ENCODE measurements at regions not wholly inside any gene's neighbourhood (a gene's known extent, or its start where the extent isn't known, plus 50 kb on each side); places are given as distances from the start of the nearest gene placed in this dataset.
A peak's percentile ranks its signal among the peaks of the same experiment; 100 is the strongest.

GRCh38 chr1:219099307-219099706 is 74.4 kb upstream of the LYPLAL1 start:
- peak; percentile 68 for ATAC-seq
- no peak overlapping the region for H3K4me2 ChIP-seq (ENCODE audit: control insufficient read depth, insufficient read depth)
- no peak overlapping the region for H3K27ac ChIP-seq (ENCODE audit: control insufficient read depth, insufficient read depth)
- in situ Hi-C loops (cut with MboI) (no loop called here), intact Hi-C loops (cut with micrococcal nuclease; ENCODE audit: unreplicated experiment) (no loop called here)
- DNase-seq (ENCODE audit: low read depth, low spot score), result no peak
- H3K4me3 ChIP-seq, result no peak overlapping the region
- no peak for FAIRE-seq
- TF ChIP-seq SIX5 (IDR thresholded peaks at IDR 0.05; ENCODE audit: low read depth, low read length, severe bottlenecking) (no peak), MYC (IDR thresholded peaks at IDR 0.05; ENCODE audit: insufficient read depth, insufficient read length, insufficient replicate concordance, low read length, severe bottlenecking) (no peak), SMC3 (IDR thresholded peaks at IDR 0.05; ENCODE audit: borderline replicate concordance, low read length) (no peak), MLLT1 (IDR thresholded peaks at IDR 0.05) (no peak), NKRF (conservative IDR thresholded peaks at IDR 0.05) (no peak), YBX1 (IDR thresholded peaks at IDR 0.05) (no peak), MXI1 (IDR thresholded peaks at IDR 0.05; ENCODE audit: low read depth, low read length) (no peak), E4F1 (IDR thresholded peaks at IDR 0.05; ENCODE audit: borderline replicate concordance, partially characterized antibody) (no peak), CREB1 (IDR thresholded peaks at IDR 0.05; ENCODE audit: low read depth) (no peak), USF2 (IDR thresholded peaks at IDR 0.05; ENCODE audit: borderline replicate concordance, low read depth, low read length) (no peak), SUZ12 (IDR thresholded peaks at IDR 0.05; ENCODE audit: unreplicated experiment) (no peak), NR2C1 (IDR thresholded peaks at IDR 0.05) (no peak), RAD51 (IDR thresholded peaks at IDR 0.05) (no peak), ATF2 (IDR thresholded peaks at IDR 0.05; ENCODE audit: low read length) (no peak)
- no peaks in the 10 kb centered on the region for H3K79me2 ChIP-seq (ENCODE audit: control insufficient read depth, insufficient read depth, low read length)
- no peaks in the 10 kb centered on the region for H4K20me1 ChIP-seq (ENCODE audit: control insufficient read depth, insufficient read depth)
- WGBS (ENCODE audit: insufficient coverage, insufficient replicate concordance, low lambda C conversion rate, missing lambda C conversion rate), result 0% methylated on average over 1 of the region's 1 CpG
- H3K4me1 ChIP-seq (ENCODE audit: control insufficient read depth, insufficient read depth, low read length), result no peaks in the 10 kb centered on the region; the same call in 1 of the 2 replicates
- RAD21 ChIA-PET (ENCODE audit: unreplicated experiment), result interaction anchor here (1.0 kb wide), 1 partner anchor 9 kb away, joined by 4 read pairs; no protein-coding TSS in a partner anchor
- CTCF ChIA-PET, result no interaction called here
- H3K27me3 ChIP-seq (replicated peaks in 1 of 2; ENCODE audit: control insufficient read depth in 2 of 2, insufficient read depth in 2 of 2, low read length in 1 of 2), result no peaks in the 10 kb centered on the region
- H3K9me3 ChIP-seq (replicated peaks; ENCODE audit: control insufficient read depth, insufficient read depth, low read length), result no peaks in the 10 kb centered on the region; the same call in 2 of the 3 replicates
- POLR2A ChIA-PET, result no interaction called here
- SMC1A ChIA-PET (ENCODE audit: uncharacterized antibody, unreplicated experiment), result interaction anchor here (1.0 kb wide), 1 partner anchor 8 kb away, joined by 3 read pairs; no protein-coding TSS in a partner anchor
- H3K36me3 ChIP-seq (ENCODE audit: control insufficient read depth in 2 of 2, insufficient read depth in 2 of 2, low read length in 1 of 2), result no peaks in the 10 kb centered on the region
- no peak overlapping the region; the same call in 1 of the 2 replicates for H2AFZ ChIP-seq (ENCODE audit: control insufficient read depth, low read depth, low read length)
- no peak overlapping the region for H3K9ac ChIP-seq (ENCODE audit: control insufficient read depth, insufficient read depth, low read length)
- no TSS peak for BruUV-seq (replicated peaks)

Measured in GM12878 (cell line).